Breast epithelium (tissue), 4 donors: ENCODE measurements at regions not wholly inside any gene's neighbourhood (a gene's known extent, or its start where the extent isn't known, plus 50 kb on each side); places are given as distances from the start of the nearest gene placed in this dataset.

Experiments
- DNase-seq, 2 donors: peaks; one replicate each; pipeline ENCODE4 v3.0.0-alpha.2; 2019; ENCODE audit warnings: low spot score in 2 of 2
- H3K27ac ChIP-seq, 2 donors: fragments of 200-600 bp; sonication (generic) in 1 of 2; one replicate each; pipeline ENCODE4 v1.5.1; 2016 to 2019; ENCODE audit warnings: mild to moderate bottlenecking in 1 of 2
- H3K27me3 ChIP-seq, 2 donors: fragments of 200-600 bp; sonication (generic) in 1 of 2; one replicate each; pipeline versions ENCODE4 v1.5.1 to v1.6.0; 2017 to 2019; ENCODE audit warnings: control low read depth in 1 of 2, mild to moderate bottlenecking in 1 of 2
- H3K36me3 ChIP-seq: fragments of 200-600 bp; one replicate; pipeline ENCODE4 v1.5.1; 2019
- H3K4me1 ChIP-seq, 2 donors: fragments of 200-600 bp; sonication (generic); one replicate each; pipeline ENCODE4 v1.5.1; 2016 to 2019; ENCODE audit warnings: control low read depth in 1 of 2
- H3K4me3 ChIP-seq, 3 donors: fragments of 200-600 bp; sonication (generic); 1 replicate in 2 of 3; 2 replicates in 1 of 3; pipeline ENCODE4 v1.5.1; 2016 to 2019; ENCODE audit warnings: mild to moderate bottlenecking in 3 of 3, moderate library complexity in 2 of 3
- H3K9me3 ChIP-seq, 2 donors: fragments of 200-600 bp; sonication (generic) in 1 of 2; one replicate each; pipeline ENCODE4 v1.5.1; 2016 to 2019; ENCODE audit warnings: control low read depth in 1 of 2
- CTCF ChIP-seq, 3 donors: fragments of 450-650 bp; IDR thresholded peaks; one replicate each; pipeline ENCODE4 v1.5.1; 2016 to 2017; ENCODE audit warnings: antibody characterized with exemption in 3 of 3, mild to moderate bottlenecking in 3 of 3, moderate library complexity in 3 of 3
- POLR2A ChIP-seq: fragments of 450-650 bp; IDR thresholded peaks from one replicate; pipeline ENCODE4 v1.6.1; 2016; ENCODE audit warnings: antibody characterized with exemption, mild to moderate bottlenecking, moderate library complexity
- POLR2AphosphoS5 ChIP-seq, 3 donors: sonication (generic); formaldehyde crosslinking; IDR thresholded peaks; one replicate each; pipeline ENCODE4 v1.6.1; 2017; ENCODE audit warnings: antibody characterized with exemption in 3 of 3
- intact Hi-C: fragments of 100-400 bp; cut with DNase I; formaldehyde crosslinking; loops from one replicate; pipeline ENCODE4 v1.15.1; 2023; ENCODE audit warnings: low total_unique reads

- Histone ChIP-seq H3K4me3 (no peak overlapping the region), H3K9me3 (no peaks in the 10 kb centered on the region), H3K27me3 (no peaks in the 10 kb centered on the region), H3K4me1 (no peaks in the 10 kb centered on the region), H3K36me3 (no peaks in the 10 kb centered on the region), H3K27ac (no peak overlapping the region)
- DNase-seq, result no peak
- intact Hi-C loops, result no loop called here
- no peak for TF ChIP-seq CTCF (IDR thresholded peaks at IDR 0.05)
- no peak for TF ChIP-seq POLR2AphosphoS5 (IDR thresholded peaks at IDR 0.05)
- TF ChIP-seq POLR2A, result no peak
Measured at GRCh38 chr16:80171746-80172145, 369.0 kb upstream of the DYNLRB2 start.

GRCh38 chr16:80171199-80171598 is 369.6 kb upstream of the DYNLRB2 start:
- H3K36me3 ChIP-seq, result no peaks in the 10 kb centered on the region
- no peak overlapping the region for H3K27ac ChIP-seq
- H3K4me1 ChIP-seq, result no peaks in the 10 kb centered on the region
- TF ChIP-seq POLR2A (no peak), POLR2AphosphoS5 (IDR thresholded peaks at IDR 0.05) (no peak), CTCF (IDR thresholded peaks at IDR 0.05) (no peak)
- DNase-seq, result no peak
- intact Hi-C loops, result no loop called here
- H3K27me3 ChIP-seq, result no peaks in the 10 kb centered on the region
- H3K9me3 ChIP-seq, result no peaks in the 10 kb centered on the region
- no peak overlapping the region for H3K4me3 ChIP-seq

GRCh38 chr16:80167657-80168390 is 373.0 kb upstream of the DYNLRB2 start:
- TF ChIP-seq CTCF (IDR thresholded peaks at IDR 0.05), result no peak
- no peak for TF ChIP-seq POLR2AphosphoS5 (IDR thresholded peaks at IDR 0.05)
- no peak for TF ChIP-seq POLR2A
- H3K36me3 ChIP-seq, result no peaks in the 10 kb centered on the region
- no peak for DNase-seq
- H3K4me3 ChIP-seq, result no peak overlapping the region
- H3K4me1 ChIP-seq, result no peaks in the 10 kb centered on the region
- intact Hi-C loops, result no loop called here
- H3K9me3 ChIP-seq, result no peaks in the 10 kb centered on the region
- H3K27me3 ChIP-seq, result no peaks in the 10 kb centered on the region
- H3K27ac ChIP-seq, result no peak overlapping the region

GRCh38 chr16:80166082-80166481 is 374.7 kb upstream of the DYNLRB2 start:
- no peak for DNase-seq
- H3K4me3 ChIP-seq, result no peak overlapping the region
- no peaks in the 10 kb centered on the region for H3K36me3 ChIP-seq
- no peak overlapping the region for H3K27ac ChIP-seq
- no peaks in the 10 kb centered on the region for H3K4me1 ChIP-seq
- TF ChIP-seq CTCF (IDR thresholded peaks at IDR 0.05), result no peak
- no peak for TF ChIP-seq POLR2AphosphoS5 (IDR thresholded peaks at IDR 0.05)
- TF ChIP-seq POLR2A, result no peak
- intact Hi-C loops, result no loop called here
- no peaks in the 10 kb centered on the region for H3K27me3 ChIP-seq
- no peaks in the 10 kb centered on the region for H3K9me3 ChIP-seq

GRCh38 chr16:80164966-80165550 is 375.7 kb upstream of the DYNLRB2 start:
- TF ChIP-seq CTCF (IDR thresholded peaks at IDR 0.05) (no peak), POLR2AphosphoS5 (IDR thresholded peaks at IDR 0.05) (no peak), POLR2A (no peak)
- Histone ChIP-seq H3K9me3 (no peaks in the 10 kb centered on the region), H3K27me3 (no peaks in the 10 kb centered on the region), H3K4me3 (no peak overlapping the region), H3K4me1 (no peaks in the 10 kb centered on the region), H3K36me3 (no peaks in the 10 kb centered on the region), H3K27ac (no peak overlapping the region)
- intact Hi-C loops, result no loop called here
- no peak for DNase-seq
